ENCODE measurements at regions not wholly inside any gene's neighbourhood (a gene's known extent, or its start where the extent isn't known, plus 50 kb on each side); places are given as distances from the start of the nearest gene placed in this dataset.
"Not testable (repeated sequence)": the region's sequence is repeated elsewhere in the genome, so short reads cannot be mapped to it uniquely, and the experiment has no call there.

- no peak for DNase-seq
These were observed 189.2 kb downstream of the UXS1 start for GRCh38 chr2:106004851-106005250.

GRCh38 chr2:105999211-105999989 is 194.7 kb downstream of the UXS1 start:
- no peak for DNase-seq

- DNase-seq, result no peak
These were observed 196.4 kb downstream of the UXS1 start for GRCh38 chr2:105997711-105998110.

GRCh38 chr2:105990624-105991023 is 203.5 kb downstream of the UXS1 start:
- DNase-seq, result no peak

GRCh38 chr2:105989803-105990202 is 204.3 kb downstream of the UXS1 start:
- not testable (repeated sequence) for DNase-seq

- DNase-seq, result no peak
These were observed 205.0 kb downstream of the UXS1 start for GRCh38 chr2:105989070-105989469.

GRCh38 chr2:105977807-105978206 is 216.3 kb downstream of the UXS1 start:
- no peak for DNase-seq

- DNase-seq, result no peak
These were observed 216.9 kb downstream of the UXS1 start for GRCh38 chr2:105977212-105977611.

GRCh38 chr2:105974812-105975211 is 219.3 kb downstream of the UXS1 start:
- no peak for DNase-seq

GRCh38 chr2:105972927-105973326 is 221.2 kb downstream of the UXS1 start:
- no peak for DNase-seq

GRCh38 chr2:105972246-105972645 is 221.9 kb downstream of the UXS1 start:
- no peak for DNase-seq

- DNase-seq, result no peak
These were observed 224.5 kb downstream of the UXS1 start for GRCh38 chr2:105969552-105969951.

- no peak for DNase-seq
These were observed 217.5 kb downstream of the NCK2 start for GRCh38 chr2:105962221-105962620.

- no peak for DNase-seq
These were observed 217.0 kb downstream of the NCK2 start for GRCh38 chr2:105961599-105962146.

- no peak for DNase-seq
These were observed 214.6 kb downstream of the NCK2 start for GRCh38 chr2:105959357-105959756.

GRCh38 chr2:105954891-105955290 is 210.2 kb downstream of the NCK2 start:
- DNase-seq, result no peak

GRCh38 chr2:105953942-105954341 is 209.2 kb downstream of the NCK2 start:
- no peak for DNase-seq

- DNase-seq, result no peak
These were observed 207.4 kb downstream of the NCK2 start for GRCh38 chr2:105952131-105952530.

GRCh38 chr2:105951384-105951694 is 206.6 kb downstream of the NCK2 start:
- no peak for DNase-seq

- no peak for DNase-seq
These were observed 206.0 kb downstream of the NCK2 start for GRCh38 chr2:105950521-105951383.

- no peak for DNase-seq
These were observed 199.3 kb downstream of the NCK2 start for GRCh38 chr2:105943977-105944376.

Measured in activated CD4-positive, CD25-positive, alpha-beta regulatory T cell (primary cell).